Left lobe of liver (tissue), 2 donors: ENCODE measurements at regions not wholly inside any gene's neighbourhood (a gene's known extent, or its start where the extent isn't known, plus 50 kb on each side); places are given as distances from the start of the nearest gene placed in this dataset.
A peak's percentile ranks its signal among the peaks of the same experiment; 100 is the strongest.

ENCODE experiments used
- ATAC-seq: fragments of 200-7000 bp; cut with Tn5 transposase; one replicate; pipeline ENCODE4 v1.9.1; 2020; ENCODE audit warnings: mild to moderate bottlenecking, moderate library complexity
- DNase-seq: peaks from one replicate; pipeline ENCODE4 v3.0.0-alpha.2; 2020; ENCODE audit warnings: low spot score
- donor health status: DM: no; HTN: no; CAD: no; lungs with moderate emphysema.
- donor health status: DM: no; HTN: yes; CAD: no.

- DNase-seq (no peak), ATAC-seq (no peak)
Observed at GRCh38 chr16:80024443-80024842, 423.9 kb upstream of the MAF start.

DNA sequence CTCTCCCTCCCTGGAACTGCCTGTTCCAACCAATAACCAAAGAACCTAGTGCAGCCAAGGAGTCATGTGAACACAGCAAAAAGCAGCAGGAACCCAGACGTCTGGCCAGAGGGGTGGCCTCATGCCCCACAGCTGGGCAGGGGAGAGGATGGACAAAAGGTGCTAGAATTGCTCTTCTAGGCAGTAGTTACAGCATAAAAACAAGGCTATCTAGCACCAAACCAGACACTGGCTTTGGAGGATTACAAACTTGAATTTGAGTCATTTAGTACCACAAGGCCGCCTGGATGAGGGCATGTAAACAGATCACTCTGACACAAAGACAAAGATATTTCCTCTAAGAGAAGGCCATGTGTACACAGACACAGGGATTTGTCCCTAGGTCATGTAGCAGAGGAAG lies 423.3 kb upstream of the MAF start:
- ATAC-seq (no peak), DNase-seq (no peak)

GRCh38 chr16:80019395-80019794 lies 418.9 kb upstream of the MAF start:
- no peak for ATAC-seq
- no peak for DNase-seq

- no peak for ATAC-seq
Observed at GRCh38 chr16:80018466-80018865, 417.9 kb upstream of the MAF start.

DNA sequence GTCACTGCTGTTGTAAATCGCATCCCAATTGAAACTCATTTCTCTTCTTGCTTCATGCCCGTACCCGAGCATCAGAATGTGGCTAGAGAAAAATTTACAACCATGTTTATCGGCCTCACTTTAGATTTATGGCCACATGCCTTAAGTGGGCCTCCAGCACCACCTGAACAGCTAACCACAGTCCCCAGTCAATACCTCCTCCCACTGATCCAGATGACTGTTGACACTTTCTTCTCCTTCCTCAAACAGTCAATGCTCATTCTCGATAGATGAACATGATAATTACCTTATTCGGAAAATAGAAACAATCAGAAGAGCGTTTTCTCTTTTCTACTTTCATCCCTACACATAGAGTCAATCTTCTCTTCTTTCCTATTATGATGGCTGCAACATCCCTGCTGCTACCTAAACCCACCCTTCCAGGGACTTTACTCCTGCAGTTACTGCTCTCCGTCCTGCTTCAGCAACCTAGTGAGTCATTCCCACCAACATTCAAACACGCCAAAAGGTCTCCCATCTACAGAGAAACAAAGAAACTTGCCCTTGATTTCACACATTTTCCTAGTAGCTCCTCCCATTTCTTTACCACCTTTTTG lies 416.3 kb upstream of the MAF start:
- no peak for ATAC-seq

More at GRCh38 chr16:80018466-80018865, 417.9 kb upstream of the MAF start:
- DNase-seq = no peak

GRCh38 chr16:80015566-80015965 lies 415.0 kb upstream of the MAF start:
- no peak for ATAC-seq
- no peak for DNase-seq

More for the DNA sequence above, 416.3 kb upstream of the MAF start:
- DNase-seq = no peak

- ATAC-seq = peak; percentile 83
- no peak for DNase-seq
Observed at GRCh38 chr16:80014241-80014939, 413.9 kb upstream of the MAF start.

DNA sequence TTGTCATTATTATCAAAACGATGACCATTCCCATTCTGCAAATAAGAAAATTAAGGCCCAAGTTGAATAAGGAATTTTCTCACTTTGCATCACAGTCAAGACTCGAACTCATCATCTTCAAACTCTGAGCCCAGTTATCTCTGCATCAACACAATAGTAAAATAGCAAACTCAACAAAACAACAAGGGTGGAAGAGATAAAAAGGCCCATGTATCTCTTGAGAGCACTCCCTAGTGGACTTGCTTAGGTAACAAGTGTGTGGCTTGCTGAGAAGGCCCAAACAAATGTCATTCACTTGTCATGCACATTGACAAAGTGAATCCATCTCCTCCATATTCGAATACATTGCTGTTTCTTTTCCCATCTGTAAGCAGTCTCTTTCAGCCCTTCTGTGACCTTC lies 412.0 kb upstream of the MAF start:
- DNase-seq (no peak), ATAC-seq (no peak)

- ATAC-seq (peak; percentile 78), DNase-seq (no peak)
Observed at GRCh38 chr16:80009971-80010659, 409.6 kb upstream of the MAF start.

GRCh38 chr16:80008857-80009256 lies 408.3 kb upstream of the MAF start:
- DNase-seq (no peak), ATAC-seq (no peak)

- no peak for ATAC-seq
- no peak for DNase-seq
Observed at GRCh38 chr16:80007231-80007630, 406.7 kb upstream of the MAF start.

DNA sequence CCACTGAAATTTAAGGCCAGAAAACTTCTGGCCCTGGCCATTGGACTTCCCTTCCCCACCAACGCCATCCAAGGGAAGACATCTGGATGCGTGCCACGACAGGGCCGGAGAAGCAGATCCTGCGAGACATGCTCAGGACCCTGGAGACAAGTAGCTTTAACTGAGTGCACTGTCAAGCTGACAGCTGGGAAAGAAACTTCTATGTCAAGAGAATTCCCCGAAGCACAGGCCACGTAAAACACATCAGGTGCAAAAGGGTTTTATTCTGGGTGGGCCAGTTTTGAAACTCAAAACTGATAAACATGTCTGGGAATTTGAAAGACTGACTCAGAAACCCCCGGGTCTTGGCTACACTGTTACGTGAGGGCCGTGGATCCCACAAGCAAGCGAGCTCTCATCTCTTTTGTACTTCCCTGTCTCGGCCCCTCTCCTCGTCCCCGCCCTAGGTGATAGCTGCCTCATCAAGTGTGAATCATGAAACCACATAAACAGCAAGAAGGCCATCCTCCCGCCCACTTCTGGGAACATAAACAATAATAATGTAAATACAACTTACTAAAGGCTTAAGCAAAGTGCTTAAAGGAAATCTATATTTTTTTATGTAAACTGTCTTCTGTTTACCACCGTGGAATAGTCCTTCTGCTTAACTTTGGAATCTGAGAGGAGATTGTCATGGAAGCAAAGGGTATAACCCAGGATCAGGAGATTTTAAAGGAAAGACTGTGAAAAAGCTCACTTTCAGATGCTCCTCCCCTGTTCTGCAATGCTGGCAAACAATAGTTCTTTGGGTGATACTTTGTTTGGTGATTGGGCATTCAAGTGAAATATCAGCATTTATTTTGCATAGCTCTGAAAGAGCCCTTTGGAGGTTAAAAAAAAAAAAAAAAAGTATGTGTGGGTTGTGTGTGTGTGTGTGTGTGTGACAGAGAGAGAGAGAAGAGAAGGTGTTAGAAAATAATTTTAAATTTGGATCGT lies 406.0 kb upstream of the MAF start:
- no peak for DNase-seq
- ATAC-seq = no peak

DNA sequence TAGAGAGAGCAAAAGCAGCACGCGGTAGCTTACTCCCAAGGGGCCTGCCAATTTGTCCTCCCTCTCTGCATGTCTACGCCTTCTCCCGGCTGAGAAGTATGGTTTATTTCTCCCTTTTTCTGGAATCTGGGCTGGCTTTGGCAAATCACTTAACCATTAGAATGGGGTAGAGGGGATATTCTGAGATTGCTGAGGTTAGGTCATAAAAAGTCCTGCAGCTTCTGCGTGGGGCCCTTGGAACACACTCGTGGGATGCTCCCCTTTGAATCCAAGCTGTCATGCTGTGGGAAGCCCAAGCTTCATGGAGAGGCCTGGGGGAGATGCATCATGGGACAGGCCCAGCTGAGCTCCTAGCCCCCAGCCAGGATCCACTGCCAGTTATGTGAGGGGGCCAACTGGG lies 403.6 kb upstream of the MAF start:
- DNase-seq (no peak), ATAC-seq (no peak)

GRCh38 chr16:80002261-80002660 lies 401.7 kb upstream of the MAF start:
- ATAC-seq = no peak
- DNase-seq = no peak

DNA sequence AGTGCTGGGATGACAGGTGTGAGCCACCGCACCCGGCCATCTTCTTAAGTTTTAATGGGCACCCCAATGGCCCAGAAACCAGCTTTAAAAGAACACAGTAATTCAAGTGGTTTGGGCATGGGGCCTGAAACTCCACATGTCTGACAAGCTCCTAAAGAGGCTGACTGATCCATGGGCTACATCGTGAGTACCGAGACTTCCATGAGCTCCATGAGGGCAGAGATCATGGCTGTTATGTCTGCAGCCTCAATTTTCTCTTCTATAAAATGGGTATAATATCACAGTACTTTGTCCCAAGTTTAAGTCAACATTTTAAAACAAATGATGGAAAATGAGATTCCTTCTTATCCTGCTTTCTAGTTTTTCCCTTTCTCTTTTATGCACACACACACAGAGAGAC lies 397.6 kb upstream of the MAF start:
- no peak for ATAC-seq
- DNase-seq = no peak

GRCh38 chr16:79997257-79997656 lies 396.7 kb upstream of the MAF start:
- DNase-seq (no peak), ATAC-seq (peak; percentile 33)

DNA sequence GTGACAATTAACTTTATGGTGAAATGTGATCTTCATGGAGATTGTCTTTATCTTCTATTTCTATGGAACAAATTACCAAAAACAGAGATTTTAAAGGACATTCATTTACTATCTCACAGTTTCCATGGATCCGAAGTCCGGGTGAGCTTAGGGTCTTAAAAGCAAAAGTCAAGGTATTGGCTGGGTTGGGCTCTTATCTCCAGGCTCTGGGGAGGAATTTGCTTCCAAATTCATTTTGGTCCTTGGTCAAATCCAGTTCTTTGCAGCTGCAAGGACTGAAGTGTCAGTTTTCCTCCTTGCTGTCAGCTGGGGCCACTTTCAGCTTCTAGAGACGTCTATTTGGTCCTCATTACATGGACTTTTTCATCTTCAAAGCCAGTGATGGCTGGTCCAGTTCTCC lies 395.8 kb upstream of the MAF start:
- DNase-seq (no peak), ATAC-seq (no peak)

- no peak for DNase-seq
- ATAC-seq = no peak
Observed at GRCh38 chr16:79995315-79995714, 394.8 kb upstream of the MAF start.

- no peak for DNase-seq
- ATAC-seq = no peak
Observed at GRCh38 chr16:79994418-79994817, 393.9 kb upstream of the MAF start.

GRCh38 chr16:79993629-79994209 lies 393.2 kb upstream of the MAF start:
- DNase-seq (no peak), ATAC-seq (no peak)

GRCh38 chr16:79991969-79992368 lies 391.4 kb upstream of the MAF start:
- ATAC-seq (no peak), DNase-seq (no peak)
